ENCODE measurements at regions not wholly inside any gene's neighbourhood (a gene's known extent, or its start where the extent isn't known, plus 50 kb on each side); places are given as distances from the start of the nearest gene placed in this dataset.

- Histone ChIP-seq H3K27ac (ENCODE audit: low read depth, low read length) (no peak overlapping the region), H3K36me3 (ENCODE audit: control insufficient read depth in 3 of 3, insufficient read depth in 3 of 3, low read length in 3 of 3) (no peaks in the 10 kb centered on the region), H3K4me1 (ENCODE audit: control insufficient read depth in 3 of 3, insufficient read depth in 3 of 3, low read length in 3 of 3) (no peaks in the 10 kb centered on the region), H3K27me3 (ENCODE audit: control insufficient read depth in 3 of 3, insufficient read depth in 3 of 3, low read length in 3 of 3) (no peaks in the 10 kb centered on the region), H3K4me3 (ENCODE audit: low read length in 3 of 3) (no peak overlapping the region), H3K9ac (ENCODE audit: low read depth in 1 of 3, low read length in 3 of 3) (no peak overlapping the region), H3K9me3 (ENCODE audit: control insufficient read depth in 3 of 3, low read length in 3 of 3) (no peaks in the 10 kb centered on the region)
Measured at GRCh38 chr5:161176221-161176620, 324.2 kb upstream of the ATP10B start.

- Histone ChIP-seq H3K36me3 (ENCODE audit: control insufficient read depth in 3 of 3, insufficient read depth in 3 of 3, low read length in 3 of 3) (no peaks in the 10 kb centered on the region), H3K4me3 (ENCODE audit: low read length in 3 of 3) (no peak overlapping the region), H3K4me1 (ENCODE audit: control insufficient read depth in 3 of 3, insufficient read depth in 3 of 3, low read length in 3 of 3) (no peaks in the 10 kb centered on the region), H3K27me3 (ENCODE audit: control insufficient read depth in 3 of 3, insufficient read depth in 3 of 3, low read length in 3 of 3) (no peaks in the 10 kb centered on the region), H3K9ac (ENCODE audit: low read depth in 1 of 3, low read length in 3 of 3) (no peak overlapping the region), H3K27ac (ENCODE audit: low read depth, low read length) (no peak overlapping the region), H3K9me3 (ENCODE audit: control insufficient read depth in 3 of 3, low read length in 3 of 3) (no peaks in the 10 kb centered on the region)
Measured at GRCh38 chr5:161169776-161170175, 317.8 kb upstream of the ATP10B start.

- no peaks in the 10 kb centered on the region for H3K27me3 ChIP-seq (ENCODE audit: control insufficient read depth in 3 of 3, insufficient read depth in 3 of 3, low read length in 3 of 3)
- H3K9me3 ChIP-seq (ENCODE audit: control insufficient read depth in 3 of 3, low read length in 3 of 3): no peaks in the 10 kb centered on the region
- H3K27ac ChIP-seq (ENCODE audit: low read depth, low read length): no peak overlapping the region
- H3K4me1 ChIP-seq (ENCODE audit: control insufficient read depth in 3 of 3, insufficient read depth in 3 of 3, low read length in 3 of 3): no peaks in the 10 kb centered on the region
- no peak overlapping the region for H3K9ac ChIP-seq (ENCODE audit: low read depth in 1 of 3, low read length in 3 of 3)
- no peak overlapping the region for H3K4me3 ChIP-seq (ENCODE audit: low read length in 3 of 3)
- no peaks in the 10 kb centered on the region for H3K36me3 ChIP-seq (ENCODE audit: control insufficient read depth in 3 of 3, insufficient read depth in 3 of 3, low read length in 3 of 3)
Measured at GRCh38 chr5:161167016-161167767, 315.2 kb upstream of the ATP10B start.

- H3K4me3 ChIP-seq (ENCODE audit: low read length in 3 of 3): no peak overlapping the region
- H3K9me3 ChIP-seq (ENCODE audit: control insufficient read depth in 3 of 3, low read length in 3 of 3): no peaks in the 10 kb centered on the region
- H3K4me1 ChIP-seq (ENCODE audit: control insufficient read depth in 3 of 3, insufficient read depth in 3 of 3, low read length in 3 of 3): no peaks in the 10 kb centered on the region
- no peak overlapping the region for H3K27ac ChIP-seq (ENCODE audit: low read depth, low read length)
- H3K27me3 ChIP-seq (ENCODE audit: control insufficient read depth in 3 of 3, insufficient read depth in 3 of 3, low read length in 3 of 3): no peaks in the 10 kb centered on the region
- H3K9ac ChIP-seq (ENCODE audit: low read depth in 1 of 3, low read length in 3 of 3): no peak overlapping the region
- H3K36me3 ChIP-seq (ENCODE audit: control insufficient read depth in 3 of 3, insufficient read depth in 3 of 3, low read length in 3 of 3): no peaks in the 10 kb centered on the region
Measured at GRCh38 chr5:161165998-161166660, 314.1 kb upstream of the ATP10B start.

- Histone ChIP-seq H3K27me3 (ENCODE audit: control insufficient read depth in 3 of 3, insufficient read depth in 3 of 3, low read length in 3 of 3) (no peaks in the 10 kb centered on the region), H3K36me3 (ENCODE audit: control insufficient read depth in 3 of 3, insufficient read depth in 3 of 3, low read length in 3 of 3) (no peaks in the 10 kb centered on the region), H3K9ac (ENCODE audit: low read depth in 1 of 3, low read length in 3 of 3) (no peak overlapping the region), H3K27ac (ENCODE audit: low read depth, low read length) (no peak overlapping the region), H3K4me3 (ENCODE audit: low read length in 3 of 3) (no peak overlapping the region), H3K4me1 (ENCODE audit: control insufficient read depth in 3 of 3, insufficient read depth in 3 of 3, low read length in 3 of 3) (no peaks in the 10 kb centered on the region), H3K9me3 (ENCODE audit: control insufficient read depth in 3 of 3, low read length in 3 of 3) (no peaks in the 10 kb centered on the region)
Measured at GRCh38 chr5:161157925-161158324, 305.9 kb upstream of the ATP10B start.

- no peaks in the 10 kb centered on the region for H3K27me3 ChIP-seq (ENCODE audit: control insufficient read depth in 3 of 3, insufficient read depth in 3 of 3, low read length in 3 of 3)
Measured at GRCh38 chr5:161155451-161155850, 303.4 kb upstream of the ATP10B start.

GRCh38 chr5:161152415-161152940 is 300.5 kb upstream of the ATP10B start:
- no peak overlapping the region for H3K4me3 ChIP-seq (ENCODE audit: low read length in 3 of 3)
- no peaks in the 10 kb centered on the region for H3K27me3 ChIP-seq (ENCODE audit: control insufficient read depth in 3 of 3, insufficient read depth in 3 of 3, low read length in 3 of 3)
- H3K9ac ChIP-seq (ENCODE audit: low read depth in 1 of 3, low read length in 3 of 3): no peak overlapping the region
- no peaks in the 10 kb centered on the region for H3K9me3 ChIP-seq (ENCODE audit: control insufficient read depth in 3 of 3, low read length in 3 of 3)
- H3K27ac ChIP-seq (ENCODE audit: low read depth, low read length): no peak overlapping the region
- H3K36me3 ChIP-seq (ENCODE audit: control insufficient read depth in 3 of 3, insufficient read depth in 3 of 3, low read length in 3 of 3): no peaks in the 10 kb centered on the region
- H3K4me1 ChIP-seq (ENCODE audit: control insufficient read depth in 3 of 3, insufficient read depth in 3 of 3, low read length in 3 of 3): no peaks in the 10 kb centered on the region

More at GRCh38 chr5:161155451-161155850, 303.4 kb upstream of the ATP10B start:
- H3K9me3 ChIP-seq (ENCODE audit: control insufficient read depth in 3 of 3, low read length in 3 of 3): no peaks in the 10 kb centered on the region
- no peak overlapping the region for H3K9ac ChIP-seq (ENCODE audit: low read depth in 1 of 3, low read length in 3 of 3)
- no peak overlapping the region for H3K27ac ChIP-seq (ENCODE audit: low read depth, low read length)
- no peaks in the 10 kb centered on the region for H3K4me1 ChIP-seq (ENCODE audit: control insufficient read depth in 3 of 3, insufficient read depth in 3 of 3, low read length in 3 of 3)
- H3K4me3 ChIP-seq (ENCODE audit: low read length in 3 of 3): no peak overlapping the region
- no peaks in the 10 kb centered on the region for H3K36me3 ChIP-seq (ENCODE audit: control insufficient read depth in 3 of 3, insufficient read depth in 3 of 3, low read length in 3 of 3)

GRCh38 chr5:161150441-161150988 is 298.5 kb upstream of the ATP10B start:
- Histone ChIP-seq H3K4me1 (ENCODE audit: control insufficient read depth in 3 of 3, insufficient read depth in 3 of 3, low read length in 3 of 3) (no peaks in the 10 kb centered on the region), H3K27ac (ENCODE audit: low read depth, low read length) (no peak overlapping the region), H3K4me3 (ENCODE audit: low read length in 3 of 3) (no peak overlapping the region), H3K27me3 (ENCODE audit: control insufficient read depth in 3 of 3, insufficient read depth in 3 of 3, low read length in 3 of 3) (no peaks in the 10 kb centered on the region), H3K9me3 (ENCODE audit: control insufficient read depth in 3 of 3, low read length in 3 of 3) (no peaks in the 10 kb centered on the region), H3K9ac (ENCODE audit: low read depth in 1 of 3, low read length in 3 of 3) (no peak overlapping the region), H3K36me3 (ENCODE audit: control insufficient read depth in 3 of 3, insufficient read depth in 3 of 3, low read length in 3 of 3) (no peaks in the 10 kb centered on the region)

- Histone ChIP-seq H3K9ac (ENCODE audit: low read depth in 1 of 3, low read length in 3 of 3) (no peak overlapping the region), H3K9me3 (ENCODE audit: control insufficient read depth in 3 of 3, low read length in 3 of 3) (no peaks in the 10 kb centered on the region), H3K4me3 (ENCODE audit: low read length in 3 of 3) (no peak overlapping the region), H3K36me3 (ENCODE audit: control insufficient read depth in 3 of 3, insufficient read depth in 3 of 3, low read length in 3 of 3) (no peaks in the 10 kb centered on the region), H3K4me1 (ENCODE audit: control insufficient read depth in 3 of 3, insufficient read depth in 3 of 3, low read length in 3 of 3) (no peaks in the 10 kb centered on the region), H3K27me3 (ENCODE audit: control insufficient read depth in 3 of 3, insufficient read depth in 3 of 3, low read length in 3 of 3) (no peaks in the 10 kb centered on the region), H3K27ac (ENCODE audit: low read depth, low read length) (no peak overlapping the region)
Measured at GRCh38 chr5:161149078-161149477, 297.1 kb upstream of the ATP10B start.
